Testis (tissue), 2 donors: ENCODE measurements at regions not wholly inside any gene's neighbourhood (a gene's known extent, or its start where the extent isn't known, plus 50 kb on each side); places are given as distances from the start of the nearest gene placed in this dataset.

Experiments
- CTCF ChIP-seq, 3 experiments: fragments of 450-650 bp in 2 of 3; fragments of 200-600 bp in 1 of 3; sonication (generic) in 1 of 3; IDR thresholded peaks; one replicate each; pipeline ENCODE4 v1.5.1; 2016 to 2019; ENCODE audit warnings: antibody characterized with exemption in 3 of 3, mild to moderate bottlenecking in 2 of 3, moderate library complexity in 1 of 3
- POLR2A ChIP-seq: fragments of 450-650 bp; IDR thresholded peaks from one replicate; pipeline ENCODE4 v1.6.1; 2017; ENCODE audit warnings: antibody characterized with exemption, mild to moderate bottlenecking, moderate library complexity

DNA sequence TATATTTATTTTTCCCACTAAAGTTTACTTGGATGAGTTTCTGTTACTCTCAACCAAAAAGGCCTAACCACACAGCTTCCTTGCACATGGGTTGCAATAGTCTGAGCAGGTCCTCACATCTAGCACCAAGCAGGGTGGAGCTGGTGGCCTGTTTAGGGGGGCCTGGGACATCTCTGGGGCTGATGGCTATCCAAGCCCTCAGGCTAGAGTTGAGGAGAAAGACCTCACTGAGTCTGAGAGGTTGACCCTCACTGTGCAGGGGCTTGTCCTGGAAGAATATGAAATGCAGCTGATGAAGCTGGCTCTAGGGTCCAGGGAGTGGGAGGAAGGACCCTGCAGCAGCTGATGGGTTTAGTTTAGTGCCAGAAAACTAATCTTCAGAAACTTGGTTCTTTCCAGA lies 217.1 kb upstream of the MVB12B start:
- TF ChIP-seq CTCF (IDR thresholded peaks at IDR 0.05) (no peak), POLR2A (no peak)
